Testis (tissue), 2 donors: ENCODE measurements at regions not wholly inside any gene's neighbourhood (a gene's known extent, or its start where the extent isn't known, plus 50 kb on each side); places are given as distances from the start of the nearest gene placed in this dataset.

Source experiments
- POLR2A ChIP-seq: fragments of 450-650 bp; IDR thresholded peaks from one replicate; pipeline ENCODE4 v1.6.1; 2017; ENCODE audit warnings: antibody characterized with exemption, mild to moderate bottlenecking, moderate library complexity
- TF ChIP-seq, protein P1 (sequence below), 3 experiments: fragments of 450-650 bp in 2 of 3; fragments of 200-600 bp in 1 of 3; sonication (generic) in 1 of 3; IDR thresholded peaks; one replicate each; pipeline ENCODE4 v1.5.1; 2016 to 2019; ENCODE audit warnings: antibody characterized with exemption in 3 of 3, mild to moderate bottlenecking in 2 of 3, moderate library complexity in 1 of 3

DNA sequence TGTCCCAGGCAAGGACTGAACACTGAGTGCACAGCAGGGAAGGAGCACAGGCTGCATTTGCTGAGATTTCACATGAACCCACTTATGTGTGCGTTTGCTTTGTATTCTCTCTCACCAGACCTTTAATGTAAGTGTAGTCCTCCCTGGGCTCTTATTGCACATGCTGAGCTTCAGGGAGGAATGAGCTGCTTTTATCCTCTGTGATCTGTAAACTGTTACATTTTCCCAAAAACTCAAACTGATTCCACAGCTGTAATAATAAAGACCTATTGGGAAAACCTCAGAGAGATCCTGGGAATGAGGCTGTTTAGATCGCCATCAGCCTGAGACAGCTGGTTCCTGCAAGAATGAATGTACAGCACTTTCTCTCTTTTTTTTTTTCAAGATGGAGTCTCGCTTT lies 53.6 kb upstream of the ADORA2B start:
- TF ChIP-seq, protein P1, sequence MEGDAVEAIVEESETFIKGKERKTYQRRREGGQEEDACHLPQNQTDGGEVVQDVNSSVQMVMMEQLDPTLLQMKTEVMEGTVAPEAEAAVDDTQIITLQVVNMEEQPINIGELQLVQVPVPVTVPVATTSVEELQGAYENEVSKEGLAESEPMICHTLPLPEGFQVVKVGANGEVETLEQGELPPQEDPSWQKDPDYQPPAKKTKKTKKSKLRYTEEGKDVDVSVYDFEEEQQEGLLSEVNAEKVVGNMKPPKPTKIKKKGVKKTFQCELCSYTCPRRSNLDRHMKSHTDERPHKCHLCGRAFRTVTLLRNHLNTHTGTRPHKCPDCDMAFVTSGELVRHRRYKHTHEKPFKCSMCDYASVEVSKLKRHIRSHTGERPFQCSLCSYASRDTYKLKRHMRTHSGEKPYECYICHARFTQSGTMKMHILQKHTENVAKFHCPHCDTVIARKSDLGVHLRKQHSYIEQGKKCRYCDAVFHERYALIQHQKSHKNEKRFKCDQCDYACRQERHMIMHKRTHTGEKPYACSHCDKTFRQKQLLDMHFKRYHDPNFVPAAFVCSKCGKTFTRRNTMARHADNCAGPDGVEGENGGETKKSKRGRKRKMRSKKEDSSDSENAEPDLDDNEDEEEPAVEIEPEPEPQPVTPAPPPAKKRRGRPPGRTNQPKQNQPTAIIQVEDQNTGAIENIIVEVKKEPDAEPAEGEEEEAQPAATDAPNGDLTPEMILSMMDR (IDR thresholded peaks at IDR 0.05) = no peak
- no peak for TF ChIP-seq POLR2A
